K562 (cell line): ENCODE measurements at regions not wholly inside any gene's neighbourhood (a gene's known extent, or its start where the extent isn't known, plus 50 kb on each side); places are given as distances from the start of the nearest gene placed in this dataset.

Experiments used
- ATAC-seq: fragments of 200-7000 bp; cut with Tn5 transposase; 3 replicates; pipeline ENCODE4 v1.9.1; 2020; ENCODE audit warnings: moderate library complexity
- BruUV-seq: library from RNA; stranded (reverse); fragments of 400-500 nt; replicated peaks from 2 replicates; lab custom pipeline; 2021; lab: Mats Ljungman, UMichigan
- CTCF ChIA-PET: fragments of 300-600 bp; formaldehyde crosslinking; extraction: SDS; loops from one replicate; lab custom pipeline; 2021; ENCODE audit warnings: low intra/inter-chr PET ratio; lab: Yijun Ruan, JAX
- POLR2A ChIA-PET: fragments of 300-600, 350-650 bp; sonication (Branson Sonifier 250); formaldehyde crosslinking; extraction: SDS; loops from one replicate; lab custom pipeline; 2021; ENCODE audit warnings: antibody characterized with exemption, inconsistent platforms; lab: Yijun Ruan, JAX
- DNase-seq, 4 experiments: peaks; one replicate each; pipeline versions ENCODE4 v3.0.0 to v3.0.0-alpha.2; 2011 to 2018; ENCODE audit warnings: low spot score in 3 of 4, mixed read lengths in 3 of 4; ENCODE audit errors: extremely low read depth in 1 of 4
- FAIRE-seq: peaks from 2 replicates; lab custom pipeline; 2011; peaks lifted over from hg19 to GRCh38; lab: Jason Lieb, UNC
- H2AFZ ChIP-seq: 2 replicates; pipeline ENCODE4 v1.6.0; 2011; ENCODE audit warnings: low read depth, low read length, control low read depth, inconsistent platforms
- H3K27ac ChIP-seq: fragments of 200-600 bp; 3 replicates; pipeline ENCODE4 v1.8.0; 2011; ENCODE audit warnings: low read depth, mild to moderate bottlenecking, control low read depth, inconsistent platforms, low read length, moderate library complexity, mixed read lengths; ENCODE audit errors: extremely low read depth
- H3K27me3 ChIP-seq, 2 experiments: fragments of 300-600 bp in 1 of 2; 2 replicates in 1 of 2; 3 replicates in 1 of 2; pipeline versions ENCODE4 v1.6.0 to v1.8.0; 2011; ENCODE audit warnings: inconsistent platforms in 2 of 2, low read length in 2 of 2, mild to moderate bottlenecking in 1 of 2, mixed read lengths in 1 of 2, moderate library complexity in 1 of 2; ENCODE audit not compliant: control insufficient read depth in 2 of 2, insufficient read depth in 2 of 2
- H3K36me3 ChIP-seq: fragments of 300-600 bp; 3 replicates; pipeline ENCODE4 v1.8.0; 2011; ENCODE audit warnings: mild to moderate bottlenecking, low read length, inconsistent platforms; ENCODE audit not compliant: control insufficient read depth, insufficient read depth
- H3K4me1 ChIP-seq, 2 experiments: fragments of 200-600 bp in 1 of 2; replicated peaks in 1 of 2; 2 replicates in 1 of 2; 3 replicates in 1 of 2; pipeline versions ENCODE4 v1.5.1 to v1.8.0; 2011; ENCODE audit warnings: inconsistent platforms in 2 of 2, low read length in 2 of 2, mild to moderate bottlenecking in 1 of 2, mixed read lengths in 1 of 2, moderate library complexity in 1 of 2; ENCODE audit not compliant: control insufficient read depth in 2 of 2, insufficient read depth in 2 of 2
- H3K4me2 ChIP-seq: 2 replicates; pipeline ENCODE4 v1.6.1; 2011; ENCODE audit warnings: low read length, control low read depth, inconsistent platforms, mixed read lengths; ENCODE audit not compliant: insufficient read depth
- H3K4me3 ChIP-seq: fragments of 200-600 bp; sonication (generic), shearing (Covaris generic); 2 replicates; pipeline ENCODE4 v1.5.1; 2016; ENCODE audit warnings: control low read depth, inconsistent platforms
- H3K79me2 ChIP-seq: fragments of 200-600 bp; 3 replicates; pipeline ENCODE4 v1.8.0; 2011; ENCODE audit warnings: low read length, inconsistent platforms; ENCODE audit not compliant: control insufficient read depth, insufficient read depth
- H3K9ac ChIP-seq, 2 experiments: 2 replicates each; pipeline versions ENCODE4 v1.6.0 to v1.6.1; 2011; ENCODE audit warnings: low read depth in 2 of 2, low read length in 2 of 2, control low read depth in 1 of 2, inconsistent platforms in 1 of 2, mild to moderate bottlenecking in 1 of 2, mixed read lengths in 1 of 2; ENCODE audit not compliant: insufficient read depth in 1 of 2
- H3K9me1 ChIP-seq: one replicate; pipeline ENCODE4 v1.6.0; 2011; ENCODE audit warnings: inconsistent platforms, mild to moderate bottlenecking, low read length, moderate library complexity; ENCODE audit not compliant: control insufficient read depth, insufficient read depth
- H3K9me3 ChIP-seq: replicated peaks from 2 replicates; pipeline ENCODE4 v1.5.1; 2011; ENCODE audit warnings: low read depth, low read length, inconsistent platforms; ENCODE audit not compliant: control insufficient read depth, insufficient read depth
- H4K20me1 ChIP-seq: replicated peaks from 2 replicates; pipeline ENCODE4 v1.6.1; 2011; ENCODE audit warnings: low read length, inconsistent platforms, mixed read lengths; ENCODE audit not compliant: control insufficient read depth, insufficient read depth
- DDX20 ChIP-seq: fragments of 450-650 bp; IDR thresholded peaks from 2 replicates; pipeline ENCODE4 v1.6.1; 2016; ENCODE audit warnings: missing genetic modification characterization, low read depth, mild to moderate bottlenecking, missing compliant biosample characterization, moderate library complexity
- HDAC8 ChIP-seq: fragments of 450-650 bp; IDR thresholded peaks from 2 replicates; pipeline ENCODE4 v1.6.1; 2016; ENCODE audit warnings: mild to moderate bottlenecking, missing genetic modification characterization, moderate library complexity, missing compliant biosample characterization
- MAZ ChIP-seq, 2 experiments: fragments of 450-650 bp in 1 of 2; sonication (generic) in 1 of 2; formaldehyde crosslinking; IDR thresholded peaks in 1 of 2; conservative IDR thresholded peaks in 1 of 2; 2 replicates each; pipeline versions ENCODE4 v1.4.0 to v1.5.0; 2020; ENCODE audit warnings: mild to moderate bottlenecking in 1 of 2, missing genetic modification reagents in 1 of 2
- MEF2D ChIP-seq: conservative IDR thresholded peaks from 2 replicates; pipeline ENCODE4 v1.6.1; 2016; ENCODE audit warnings: low read depth, missing genetic modification characterization, missing compliant biosample characterization
- NFRKB ChIP-seq: fragments of 450-650 bp; IDR thresholded peaks from 2 replicates; pipeline ENCODE4 v1.6.1; 2016; ENCODE audit warnings: low read depth
- XRCC3 ChIP-seq: fragments of 450-650 bp; IDR thresholded peaks from 2 replicates; pipeline ENCODE4 v1.6.1; 2017; ENCODE audit warnings: mild to moderate bottlenecking, moderate library complexity
- ZBED1 ChIP-seq: IDR thresholded peaks from 2 replicates; pipeline ENCODE4 v1.6.1; 2014
- ZFP36 ChIP-seq: fragments of 150-350 bp; IDR thresholded peaks from 2 replicates; pipeline ENCODE4 v1.6.1; 2018; ENCODE audit warnings: low read length, low read depth; ENCODE audit not compliant: partially characterized antibody
- WGBS: fragments of 100-300 bp; shearing (Covaris generic); methylation state at CpG from one replicate; pipeline ENCODE4 v1.1.6; 2016; ENCODE audit warnings: low coverage, mixed read lengths; ENCODE audit not compliant: insufficient coverage; ENCODE audit errors: missing lambda C conversion rate; 5-methylcytosine and 5-hydroxymethylcytosine counted together
- in situ Hi-C: fragments of 300-500 bp; cut with MboI; formaldehyde crosslinking; loops from 4 replicates; pipeline ENCODE4 v1.15.0; 2018; ENCODE audit warnings: inconsistent platforms, mixed read lengths
- intact Hi-C: fragments of 100-400 bp; cut with micrococcal nuclease; formaldehyde crosslinking; loops from 2 replicates; pipeline ENCODE4 v1.14.2; 2022
- TF ChIP-seq, protein P1 (sequence below): sonication (generic); formaldehyde crosslinking; IDR thresholded peaks from 2 replicates; pipeline ENCODE4 v1.8.0; 2022; ENCODE audit warnings: missing genetic modification reagents, mild to moderate bottlenecking, moderate library complexity, borderline replicate concordance
- TF ChIP-seq, protein P2 (sequence below): fragments of 450-650 bp; IDR thresholded peaks from 2 replicates; pipeline ENCODE4 v1.6.1; 2017; ENCODE audit warnings: antibody characterized with exemption

DNA sequence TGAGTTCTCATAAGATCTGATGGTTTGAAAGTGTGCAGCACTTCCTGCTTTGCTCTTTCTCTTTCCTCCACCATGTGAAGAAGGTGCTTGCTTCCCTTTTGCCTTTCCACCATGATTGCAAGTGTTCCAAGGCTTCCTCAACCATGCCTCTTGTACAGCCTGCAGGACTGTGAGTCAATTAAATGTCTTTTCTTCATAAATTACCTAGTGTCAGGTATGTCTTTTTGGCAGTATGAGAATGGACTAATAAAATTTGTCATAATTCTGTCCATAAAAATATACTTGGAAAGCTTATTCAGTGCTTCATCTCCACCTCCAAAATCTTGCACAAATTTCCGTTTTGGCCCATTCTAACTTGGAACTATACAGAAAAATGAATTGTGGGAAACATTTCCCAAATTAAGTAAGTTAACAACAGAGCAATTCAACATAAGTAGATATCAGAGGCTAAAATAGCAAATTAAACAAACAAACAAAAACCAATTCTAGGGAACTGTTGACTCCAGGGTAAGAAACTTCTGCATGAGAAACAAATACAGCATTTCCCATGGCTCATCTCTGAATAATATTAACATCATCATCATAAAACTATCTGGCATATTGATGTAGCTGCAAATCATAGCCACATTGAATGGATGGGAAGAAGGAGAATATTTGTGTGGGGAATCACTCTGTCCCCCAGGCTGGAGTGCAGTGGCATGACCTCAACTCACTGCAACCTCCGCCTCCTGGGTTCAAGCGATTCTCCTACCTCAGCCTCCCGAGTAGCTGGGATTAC is 459.5 kb upstream of the FAR2 start:
- H3K9ac ChIP-seq, result no peak overlapping the region
- H3K9me1 ChIP-seq, result no peaks in the 10 kb centered on the region
- no peak for ATAC-seq
- in situ Hi-C loops, result no loop called here
- BruUV-seq, result no TSS peak
- ChIA-PET CTCF (no interaction called here), POLR2A (no interaction called here)
- H3K9me3 ChIP-seq, result no peaks in the 10 kb centered on the region
- no peak for DNase-seq
- H3K4me2 ChIP-seq, result no peak overlapping the region
- no peak for FAIRE-seq
- intact Hi-C loops, result no loop called here
- no peak overlapping the region for H3K4me3 ChIP-seq
- 0% methylated on average over 4 of the region's 4 CpGs for WGBS
- no peaks in the 10 kb centered on the region for H3K36me3 ChIP-seq
- no peaks in the 10 kb centered on the region for H3K27me3 ChIP-seq
- no peak overlapping the region for H3K27ac ChIP-seq
- TF ChIP-seq DDX20 (tag) (no peak), NFRKB (no peak), MAZ (CRISPR knock-in tag; conservative IDR thresholded peaks at IDR 0.05 in 1 of 2, IDR thresholded peaks at IDR 0.05 in 1 of 2) (no peak), ZBED1 (no peak), MEF2D (no peak), ZFP36 (no peak), XRCC3 (no peak), HDAC8 (tag) (no peak)
- TF ChIP-seq, protein P1, sequence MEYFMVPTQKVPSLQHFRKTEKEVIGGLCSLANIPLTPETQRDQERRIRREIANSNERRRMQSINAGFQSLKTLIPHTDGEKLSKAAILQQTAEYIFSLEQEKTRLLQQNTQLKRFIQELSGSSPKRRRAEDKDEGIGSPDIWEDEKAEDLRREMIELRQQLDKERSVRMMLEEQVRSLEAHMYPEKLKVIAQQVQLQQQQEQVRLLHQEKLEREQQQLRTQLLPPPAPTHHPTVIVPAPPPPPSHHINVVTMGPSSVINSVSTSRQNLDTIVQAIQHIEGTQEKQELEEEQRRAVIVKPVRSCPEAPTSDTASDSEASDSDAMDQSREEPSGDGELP (CRISPR knock-in tag), result no peak
- TF ChIP-seq, protein P2, sequence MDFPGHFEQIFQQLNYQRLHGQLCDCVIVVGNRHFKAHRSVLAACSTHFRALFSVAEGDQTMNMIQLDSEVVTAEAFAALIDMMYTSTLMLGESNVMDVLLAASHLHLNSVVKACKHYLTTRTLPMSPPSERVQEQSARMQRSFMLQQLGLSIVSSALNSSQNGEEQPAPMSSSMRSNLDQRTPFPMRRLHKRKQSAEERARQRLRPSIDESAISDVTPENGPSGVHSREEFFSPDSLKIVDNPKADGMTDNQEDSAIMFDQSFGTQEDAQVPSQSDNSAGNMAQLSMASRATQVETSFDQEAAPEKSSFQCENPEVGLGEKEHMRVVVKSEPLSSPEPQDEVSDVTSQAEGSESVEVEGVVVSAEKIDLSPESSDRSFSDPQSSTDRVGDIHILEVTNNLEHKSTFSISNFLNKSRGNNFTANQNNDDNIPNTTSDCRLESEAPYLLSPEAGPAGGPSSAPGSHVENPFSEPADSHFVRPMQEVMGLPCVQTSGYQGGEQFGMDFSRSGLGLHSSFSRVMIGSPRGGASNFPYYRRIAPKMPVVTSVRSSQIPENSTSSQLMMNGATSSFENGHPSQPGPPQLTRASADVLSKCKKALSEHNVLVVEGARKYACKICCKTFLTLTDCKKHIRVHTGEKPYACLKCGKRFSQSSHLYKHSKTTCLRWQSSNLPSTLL, result no peak
- no peaks in the 10 kb centered on the region for H3K4me1 ChIP-seq
- no peaks in the 10 kb centered on the region for H3K79me2 ChIP-seq
- H4K20me1 ChIP-seq, result no peaks in the 10 kb centered on the region
- no peak overlapping the region for H2AFZ ChIP-seq
